Ascending aorta (tissue), 2 donors: ENCODE measurements at regions not wholly inside any gene's neighbourhood (a gene's known extent, or its start where the extent isn't known, plus 50 kb on each side); places are given as distances from the start of the nearest gene placed in this dataset.

Experiments used
- DNase-seq, 2 donors: peaks; one replicate each; pipeline ENCODE4 v3.0.0-alpha.2; 2019; ENCODE audit warnings: low spot score in 2 of 2
- H3K27ac ChIP-seq, 2 donors: fragments of 200-600 bp; sonication (generic); one replicate each; pipeline ENCODE4 v1.5.1; 2016 to 2017; ENCODE audit warnings: mild to moderate bottlenecking in 1 of 2
- H3K27me3 ChIP-seq: fragments of 200-600 bp; sonication (generic); one replicate; pipeline ENCODE4 v1.5.1; 2017
- H3K36me3 ChIP-seq, 2 donors: fragments of 200-600 bp; sonication (generic); one replicate each; pipeline ENCODE4 v1.5.1; 2016
- H3K4me1 ChIP-seq, 2 donors: fragments of 200-600 bp; sonication (generic); one replicate each; pipeline ENCODE4 v1.5.1; 2016 to 2017; ENCODE audit warnings: mild to moderate bottlenecking in 1 of 2
- H3K4me3 ChIP-seq, 2 donors: fragments of 200-600 bp; sonication (generic); one replicate each; pipeline ENCODE4 v1.5.1; 2016 to 2017; ENCODE audit warnings: mild to moderate bottlenecking in 1 of 2
- H3K9me3 ChIP-seq, 2 donors: fragments of 200-600 bp; sonication (generic); one replicate each; pipeline ENCODE4 v1.5.1; 2016
- CTCF ChIP-seq, 3 experiments: fragments of 200-600 bp in 2 of 3; fragments of 450-650 bp in 1 of 3; sonication (generic) in 2 of 3; IDR thresholded peaks; one replicate each; pipeline ENCODE4 v1.5.1; 2016 to 2019; ENCODE audit warnings: antibody characterized with exemption in 3 of 3, mild to moderate bottlenecking in 1 of 3, moderate library complexity in 1 of 3
- intact Hi-C: fragments of 100-400 bp; cut with DNase I; formaldehyde crosslinking; loops from one replicate; pipeline ENCODE4 v1.15.1; 2023

GRCh38 chr3:106750092-106750491, 627.1 kb upstream of the CCDC54 start:
- Histone ChIP-seq H3K4me1 (no peaks in the 10 kb centered on the region), H3K36me3 (no peaks in the 10 kb centered on the region), H3K27me3 (no peaks in the 10 kb centered on the region), H3K27ac (no peak overlapping the region), H3K9me3 (peaks cover 0 to 8% of the 10 kb centered on the region in 2 donors), H3K4me3 (no peak overlapping the region)
- no peak for DNase-seq
- intact Hi-C loops = no loop called here
- no peak for TF ChIP-seq CTCF (IDR thresholded peaks at IDR 0.05)

GRCh38 chr3:106755336-106755735, 621.9 kb upstream of the CCDC54 start:
- H3K4me3 ChIP-seq = no peak overlapping the region
- intact Hi-C loops = no loop called here
- no peaks in the 10 kb centered on the region for H3K4me1 ChIP-seq
- H3K36me3 ChIP-seq = no peaks in the 10 kb centered on the region
- no peaks in the 10 kb centered on the region for H3K27me3 ChIP-seq
- no peak for DNase-seq
- no peak for TF ChIP-seq CTCF (IDR thresholded peaks at IDR 0.05)
- peaks cover 0 to 13% of the 10 kb centered on the region in 2 donors for H3K9me3 ChIP-seq
- no peak overlapping the region for H3K27ac ChIP-seq

GRCh38 chr3:106756901-106757300, 620.3 kb upstream of the CCDC54 start:
- H3K27me3 ChIP-seq = no peaks in the 10 kb centered on the region
- DNase-seq = no peak
- no peaks in the 10 kb centered on the region for H3K36me3 ChIP-seq
- no peak for TF ChIP-seq CTCF (IDR thresholded peaks at IDR 0.05)
- H3K4me1 ChIP-seq = no peaks in the 10 kb centered on the region
- H3K4me3 ChIP-seq = no peak overlapping the region
- no peak overlapping the region for H3K27ac ChIP-seq
- intact Hi-C loops = no loop called here
- peaks cover 0 to 13% of the 10 kb centered on the region in 2 donors for H3K9me3 ChIP-seq

GRCh38 chr3:106758459-106758858, 618.8 kb upstream of the CCDC54 start:
- no peak overlapping the region for H3K4me3 ChIP-seq
- DNase-seq = no peak
- TF ChIP-seq CTCF (IDR thresholded peaks at IDR 0.05) = no peak
- intact Hi-C loops = no loop called here
- H3K9me3 ChIP-seq = peaks cover 0 to 13% of the 10 kb centered on the region in 2 donors
- no peak overlapping the region for H3K27ac ChIP-seq
- no peaks in the 10 kb centered on the region for H3K4me1 ChIP-seq
- H3K27me3 ChIP-seq = no peaks in the 10 kb centered on the region
- H3K36me3 ChIP-seq = no peaks in the 10 kb centered on the region

- DNase-seq = no peak
- peaks cover 0 to 9% of the 10 kb centered on the region in 2 donors for H3K9me3 ChIP-seq
- intact Hi-C loops = no loop called here
- no peaks in the 10 kb centered on the region for H3K27me3 ChIP-seq
- no peaks in the 10 kb centered on the region for H3K4me1 ChIP-seq
- H3K36me3 ChIP-seq = no peaks in the 10 kb centered on the region
- no peak overlapping the region for H3K27ac ChIP-seq
- H3K4me3 ChIP-seq = no peak overlapping the region
- TF ChIP-seq CTCF (IDR thresholded peaks at IDR 0.05) = no peak
Measured at GRCh38 chr3:106759731-106760130, 617.5 kb upstream of the CCDC54 start.

- H3K27me3 ChIP-seq = no peaks in the 10 kb centered on the region
- H3K4me1 ChIP-seq = no peaks in the 10 kb centered on the region
- no peak for DNase-seq
- H3K4me3 ChIP-seq = no peak overlapping the region
- no peaks in the 10 kb centered on the region for H3K9me3 ChIP-seq
- intact Hi-C loops = no loop called here
- H3K27ac ChIP-seq = no peak overlapping the region
- TF ChIP-seq CTCF (IDR thresholded peaks at IDR 0.05) = no peak
- no peaks in the 10 kb centered on the region for H3K36me3 ChIP-seq
Measured at GRCh38 chr3:106765342-106765741, 611.9 kb upstream of the CCDC54 start.
